IPS-18a (cell line): ENCODE measurements at regions not wholly inside any gene's neighbourhood (a gene's known extent, or its start where the extent isn't known, plus 50 kb on each side); places are given as distances from the start of the nearest gene placed in this dataset.
"Not testable (repeated sequence)": the region's sequence is repeated elsewhere in the genome, so short reads cannot be mapped to it uniquely, and the experiment has no call there.

Experiments
- H3K27ac ChIP-seq: one replicate; pipeline ENCODE4 v1.5.1; 2013; ENCODE audit warnings: low read length
- H3K27me3 ChIP-seq: one replicate; pipeline ENCODE4 v1.6.1; 2013; ENCODE audit warnings: mild to moderate bottlenecking, low read length; ENCODE audit not compliant: control insufficient read depth, insufficient read depth
- H3K36me3 ChIP-seq: one replicate; pipeline ENCODE4 v1.6.1; 2013; ENCODE audit warnings: low read depth, low read length; ENCODE audit not compliant: control insufficient read depth
- H3K4me1 ChIP-seq: one replicate; pipeline ENCODE4 v1.6.1; 2013; ENCODE audit warnings: low read depth, low read length; ENCODE audit not compliant: control insufficient read depth
- H3K4me3 ChIP-seq: one replicate; pipeline ENCODE4 v1.5.1; 2013; ENCODE audit warnings: low read length
- H3K9ac ChIP-seq: one replicate; pipeline ENCODE4 v1.6.1; 2013; ENCODE audit warnings: mild to moderate bottlenecking, low read length, moderate library complexity
- H3K9me3 ChIP-seq: one replicate; pipeline ENCODE4 v1.6.1; 2013; ENCODE audit warnings: low read depth, low read length; ENCODE audit not compliant: control insufficient read depth

GRCh38 chr4:3872834-3873313 lies 106.7 kb downstream of the ADRA2C start:
- Histone ChIP-seq H3K27ac (no peak overlapping the region), H3K9ac (no peak overlapping the region), H3K4me1 (peaks cover 7% of the 10 kb centered on the region), H3K9me3 (no peaks in the 10 kb centered on the region), H3K4me3 (peak overlapping the region; percentile 39), H3K36me3 (no peaks in the 10 kb centered on the region), H3K27me3 (peaks cover 29% of the 10 kb centered on the region)

GRCh38 chr4:3873408-3874027 lies 107.3 kb downstream of the ADRA2C start:
- peaks cover 32% of the 10 kb centered on the region for H3K27me3 ChIP-seq
- no peaks in the 10 kb centered on the region for H3K36me3 ChIP-seq
- peaks cover 7% of the 10 kb centered on the region for H3K4me1 ChIP-seq
- H3K27ac ChIP-seq = no peak overlapping the region
- H3K4me3 ChIP-seq = peak overlapping the region; percentile 39
- H3K9ac ChIP-seq = no peak overlapping the region
- H3K9me3 ChIP-seq = no peaks in the 10 kb centered on the region

GRCh38 chr4:3874028-3874415 lies 107.8 kb downstream of the ADRA2C start:
- H3K27me3 ChIP-seq = peaks cover 37% of the 10 kb centered on the region
- peaks cover 7% of the 10 kb centered on the region for H3K4me1 ChIP-seq
- no peak overlapping the region for H3K9ac ChIP-seq
- no peak overlapping the region for H3K27ac ChIP-seq
- no peaks in the 10 kb centered on the region for H3K36me3 ChIP-seq
- H3K9me3 ChIP-seq = no peaks in the 10 kb centered on the region
- no peak overlapping the region for H3K4me3 ChIP-seq

- Histone ChIP-seq H3K9ac (no peak overlapping the region), H3K36me3 (no peaks in the 10 kb centered on the region), H3K27me3 (peaks cover 43% of the 10 kb centered on the region), H3K9me3 (no peaks in the 10 kb centered on the region), H3K27ac (no peak overlapping the region), H3K4me3 (no peak overlapping the region), H3K4me1 (peaks cover 7% of the 10 kb centered on the region)
Observed at GRCh38 chr4:3874525-3875110, 108.4 kb downstream of the ADRA2C start.

- Histone ChIP-seq H3K4me3 (no peak overlapping the region), H3K4me1 (peaks cover 12% of the 10 kb centered on the region), H3K36me3 (no peaks in the 10 kb centered on the region), H3K9ac (no peak overlapping the region), H3K27ac (no peak overlapping the region), H3K9me3 (no peaks in the 10 kb centered on the region), H3K27me3 (peaks cover 46% of the 10 kb centered on the region)
Observed at GRCh38 chr4:3875466-3875865, 109.3 kb downstream of the ADRA2C start.

- H3K4me3 ChIP-seq, H3K9me3 ChIP-seq, H3K27ac ChIP-seq, H3K36me3 ChIP-seq, H3K9ac ChIP-seq: not testable (repeated sequence)
- H3K4me1 ChIP-seq = peaks cover 12% of the 10 kb centered on the region
- H3K27me3 ChIP-seq = peaks cover 38% of the 10 kb centered on the region
Observed at GRCh38 chr4:3876057-3876845, 110.1 kb downstream of the ADRA2C start.

- Histone ChIP-seq H3K36me3 (no peaks in the 10 kb centered on the region), H3K9ac (no peak overlapping the region), H3K4me3 (no peak overlapping the region), H3K9me3 (no peaks in the 10 kb centered on the region), H3K27me3 (peaks cover 31% of the 10 kb centered on the region), H3K27ac (no peak overlapping the region), H3K4me1 (peaks cover 11% of the 10 kb centered on the region)
Observed at GRCh38 chr4:3877236-3877635, 111.1 kb downstream of the ADRA2C start.

GRCh38 chr4:3877868-3878267 lies 111.7 kb downstream of the ADRA2C start:
- no peak overlapping the region for H3K4me3 ChIP-seq
- no peaks in the 10 kb centered on the region for H3K36me3 ChIP-seq
- peaks cover 9% of the 10 kb centered on the region for H3K4me1 ChIP-seq
- H3K27ac ChIP-seq = no peak overlapping the region
- peaks cover 25% of the 10 kb centered on the region for H3K27me3 ChIP-seq
- no peak overlapping the region for H3K9ac ChIP-seq
- H3K9me3 ChIP-seq = no peaks in the 10 kb centered on the region

GRCh38 chr4:3878678-3879077 lies 112.5 kb downstream of the ADRA2C start:
- Histone ChIP-seq H3K36me3 (no peaks in the 10 kb centered on the region), H3K9me3 (no peaks in the 10 kb centered on the region), H3K4me3 (no peak overlapping the region), H3K27ac (no peak overlapping the region), H3K27me3 (peaks cover 21% of the 10 kb centered on the region), H3K4me1 (peaks cover 5% of the 10 kb centered on the region), H3K9ac (no peak overlapping the region)

GRCh38 chr4:3879681-3880614 lies 113.8 kb downstream of the ADRA2C start:
- H3K27me3 ChIP-seq = peaks cover 21% of the 10 kb centered on the region
- H3K27ac ChIP-seq = no peak overlapping the region
- no peak overlapping the region for H3K9ac ChIP-seq
- no peaks in the 10 kb centered on the region for H3K36me3 ChIP-seq
- peaks cover 5% of the 10 kb centered on the region for H3K4me1 ChIP-seq
- H3K9me3 ChIP-seq = no peaks in the 10 kb centered on the region
- H3K4me3 ChIP-seq = peak overlapping the region; percentile 45

GRCh38 chr4:3880615-3881120 lies 114.5 kb downstream of the ADRA2C start:
- Histone ChIP-seq H3K4me1 (peaks cover 5% of the 10 kb centered on the region), H3K27ac (no peak overlapping the region), H3K9ac (no peak overlapping the region), H3K4me3 (peak overlapping the region; percentile 45), H3K36me3 (no peaks in the 10 kb centered on the region), H3K9me3 (no peaks in the 10 kb centered on the region), H3K27me3 (peaks cover 21% of the 10 kb centered on the region)
